Activated naive CD8-positive, alpha-beta T cell treated with anti-CD3 and anti-CD28 coated beads for 36 hours (primary cell): ENCODE measurements at regions not wholly inside any gene's neighbourhood (a gene's known extent, or its start where the extent isn't known, plus 50 kb on each side); places are given as distances from the start of the nearest gene placed in this dataset.

Experiments used
- DNase-seq: peaks from one replicate; pipeline ENCODE4 v3.0.0; 2021
- H3K27ac Mint-ChIP-seq: one replicate; pipeline ENCODE4 v1.8.0; 2022; ENCODE audit warnings: mild to moderate bottlenecking, moderate library complexity, mixed read lengths
- H3K27me3 Mint-ChIP-seq: one replicate; pipeline ENCODE4 v1.8.0; 2022; ENCODE audit warnings: mild to moderate bottlenecking, mixed read lengths
- H3K36me3 Mint-ChIP-seq: one replicate; pipeline ENCODE4 v1.8.0; 2021; ENCODE audit warnings: mild to moderate bottlenecking, mixed read lengths
- H3K4me1 Mint-ChIP-seq: one replicate; pipeline ENCODE4 v1.8.0; 2021; ENCODE audit warnings: mixed read lengths
- H3K4me3 Mint-ChIP-seq: one replicate; pipeline ENCODE4 v1.8.0; 2022; ENCODE audit warnings: mild to moderate bottlenecking, moderate library complexity, mixed read lengths
- H3K9me3 Mint-ChIP-seq: one replicate; pipeline ENCODE4 v1.8.0; 2022; ENCODE audit warnings: mixed read lengths

- Mint-ChIP-seq H3K4me1 (peaks cover 29% of the 10 kb centered on the region), H3K27me3 (peaks cover 32% of the 10 kb centered on the region), H3K4me3 (no peak overlapping the region), H3K27ac (no peak overlapping the region), H3K9me3 (no peaks in the 10 kb centered on the region), H3K36me3 (no peaks in the 10 kb centered on the region)
- DNase-seq = no peak
Observed at GRCh38 chr15:69744391-69745162, 292.0 kb downstream of the RPLP1 start.

GRCh38 chr15:69747193-69747592, 294.6 kb downstream of the RPLP1 start:
- peaks cover 48% of the 10 kb centered on the region for H3K4me1 Mint-ChIP-seq
- H3K4me3 Mint-ChIP-seq = no peak overlapping the region
- H3K27me3 Mint-ChIP-seq = peaks cover 32% of the 10 kb centered on the region
- peaks cover 7% of the 10 kb centered on the region for H3K9me3 Mint-ChIP-seq
- no peak for DNase-seq
- H3K27ac Mint-ChIP-seq = no peak overlapping the region
- peaks cover 6% of the 10 kb centered on the region for H3K36me3 Mint-ChIP-seq

- DNase-seq = no peak
- peaks cover 46% of the 10 kb centered on the region for H3K4me1 Mint-ChIP-seq
- no peak overlapping the region for H3K27ac Mint-ChIP-seq
- H3K27me3 Mint-ChIP-seq = peaks cover 37% of the 10 kb centered on the region
- H3K4me3 Mint-ChIP-seq = no peak overlapping the region
- peaks cover 12% of the 10 kb centered on the region for H3K36me3 Mint-ChIP-seq
- H3K9me3 Mint-ChIP-seq = peaks cover 13% of the 10 kb centered on the region
Observed at GRCh38 chr15:69748131-69748530, 295.5 kb downstream of the RPLP1 start.

- Mint-ChIP-seq H3K9me3 (peaks cover 17% of the 10 kb centered on the region), H3K4me1 (peaks cover 43% of the 10 kb centered on the region), H3K4me3 (no peak overlapping the region), H3K27ac (no peak overlapping the region), H3K36me3 (peaks cover 17% of the 10 kb centered on the region), H3K27me3 (peaks cover 31% of the 10 kb centered on the region)
- no peak for DNase-seq
Observed at GRCh38 chr15:69748576-69749185, 296.1 kb downstream of the RPLP1 start.

GRCh38 chr15:69749274-69749673, 296.7 kb downstream of the RPLP1 start:
- no peak for DNase-seq
- Mint-ChIP-seq H3K4me1 (peaks cover 42% of the 10 kb centered on the region), H3K27me3 (peaks cover 25% of the 10 kb centered on the region), H3K27ac (no peak overlapping the region), H3K9me3 (peaks cover 19% of the 10 kb centered on the region), H3K4me3 (no peak overlapping the region), H3K36me3 (peaks cover 22% of the 10 kb centered on the region)

GRCh38 chr15:69749797-69750196, 297.2 kb downstream of the RPLP1 start:
- Mint-ChIP-seq H3K4me3 (no peak overlapping the region), H3K36me3 (peaks cover 27% of the 10 kb centered on the region), H3K4me1 (peaks cover 42% of the 10 kb centered on the region), H3K27me3 (peaks cover 28% of the 10 kb centered on the region), H3K9me3 (peaks cover 24% of the 10 kb centered on the region), H3K27ac (no peak overlapping the region)
- no peak for DNase-seq

- DNase-seq = no peak
- peaks cover 44% of the 10 kb centered on the region for H3K4me1 Mint-ChIP-seq
Observed at GRCh38 chr15:69750253-69750652, 297.6 kb downstream of the RPLP1 start.

GRCh38 chr15:69751147-69751546, 298.5 kb downstream of the RPLP1 start:
- H3K27ac Mint-ChIP-seq = no peak overlapping the region
- H3K9me3 Mint-ChIP-seq = peaks cover 24% of the 10 kb centered on the region
- DNase-seq = no peak
- H3K4me1 Mint-ChIP-seq = peaks cover 50% of the 10 kb centered on the region
- no peak overlapping the region for H3K4me3 Mint-ChIP-seq
- H3K27me3 Mint-ChIP-seq = peaks cover 22% of the 10 kb centered on the region
- H3K36me3 Mint-ChIP-seq = peaks cover 32% of the 10 kb centered on the region

More at GRCh38 chr15:69750253-69750652, 297.6 kb downstream of the RPLP1 start:
- H3K9me3 Mint-ChIP-seq = peaks cover 24% of the 10 kb centered on the region
- peaks cover 28% of the 10 kb centered on the region for H3K27me3 Mint-ChIP-seq
- H3K27ac Mint-ChIP-seq = no peak overlapping the region
- H3K4me3 Mint-ChIP-seq = no peak overlapping the region
- peaks cover 30% of the 10 kb centered on the region for H3K36me3 Mint-ChIP-seq

- H3K4me1 Mint-ChIP-seq = peaks cover 54% of the 10 kb centered on the region
- H3K27ac Mint-ChIP-seq = no peak overlapping the region
- H3K9me3 Mint-ChIP-seq = peaks cover 24% of the 10 kb centered on the region
- no peak overlapping the region for H3K4me3 Mint-ChIP-seq
- DNase-seq = no peak
- peaks cover 22% of the 10 kb centered on the region for H3K27me3 Mint-ChIP-seq
- H3K36me3 Mint-ChIP-seq = peaks cover 32% of the 10 kb centered on the region
Observed at GRCh38 chr15:69751566-69751965, 298.9 kb downstream of the RPLP1 start.

- Mint-ChIP-seq H3K4me1 (peaks cover 69% of the 10 kb centered on the region), H3K27me3 (peaks cover 10% of the 10 kb centered on the region)
Observed at GRCh38 chr15:69753867-69754266, 301.2 kb downstream of the RPLP1 start.

GRCh38 chr15:69754313-69754712, 301.7 kb downstream of the RPLP1 start:
- peaks cover 28% of the 10 kb centered on the region for H3K9me3 Mint-ChIP-seq
- H3K27ac Mint-ChIP-seq = peak overlapping the region; percentile 75
- H3K4me1 Mint-ChIP-seq = peaks cover 74% of the 10 kb centered on the region
- DNase-seq = no peak
- H3K27me3 Mint-ChIP-seq = peaks cover 13% of the 10 kb centered on the region
- H3K4me3 Mint-ChIP-seq = peak overlapping the region; percentile 55
- H3K36me3 Mint-ChIP-seq = peaks cover 39% of the 10 kb centered on the region

More at GRCh38 chr15:69753867-69754266, 301.2 kb downstream of the RPLP1 start:
- Mint-ChIP-seq H3K27ac (no peak overlapping the region), H3K9me3 (peaks cover 24% of the 10 kb centered on the region), H3K4me3 (no peak overlapping the region), H3K36me3 (peaks cover 36% of the 10 kb centered on the region)
- DNase-seq = no peak

- Mint-ChIP-seq H3K4me1 (peaks cover 78% of the 10 kb centered on the region), H3K27ac (peak overlapping the region; percentile 89), H3K4me3 (peak overlapping the region; percentile 55), H3K27me3 (peaks cover 13% of the 10 kb centered on the region), H3K9me3 (peaks cover 28% of the 10 kb centered on the region), H3K36me3 (peaks cover 40% of the 10 kb centered on the region)
- DNase-seq = peak; percentile 85
Observed at GRCh38 chr15:69755551-69756310, 303.1 kb downstream of the RPLP1 start.

- H3K9me3 Mint-ChIP-seq = peaks cover 32% of the 10 kb centered on the region
- no peak for DNase-seq
- peaks cover 44% of the 10 kb centered on the region for H3K36me3 Mint-ChIP-seq
- peaks cover 13% of the 10 kb centered on the region for H3K27me3 Mint-ChIP-seq
- no peak overlapping the region for H3K4me3 Mint-ChIP-seq
- H3K4me1 Mint-ChIP-seq = peaks cover 78% of the 10 kb centered on the region
- peak overlapping the region; percentile 89 for H3K27ac Mint-ChIP-seq
Observed at GRCh38 chr15:69756440-69756839, 303.8 kb downstream of the RPLP1 start.

GRCh38 chr15:69757186-69757585, 304.6 kb downstream of the RPLP1 start:
- Mint-ChIP-seq H3K4me3 (peak overlapping the region; percentile 30), H3K9me3 (peaks cover 34% of the 10 kb centered on the region), H3K27ac (peak overlapping the region; percentile 89), H3K4me1 (peaks cover 82% of the 10 kb centered on the region), H3K36me3 (peaks cover 43% of the 10 kb centered on the region), H3K27me3 (peaks cover 13% of the 10 kb centered on the region)
- peak; percentile 73 for DNase-seq

- Mint-ChIP-seq H3K27ac (peak overlapping the region; percentile 89), H3K4me1 (peaks cover 85% of the 10 kb centered on the region), H3K9me3 (peaks cover 27% of the 10 kb centered on the region), H3K4me3 (peak overlapping the region; percentile 47), H3K36me3 (peaks cover 35% of the 10 kb centered on the region), H3K27me3 (peaks cover 7% of the 10 kb centered on the region)
- DNase-seq = no peak
Observed at GRCh38 chr15:69758291-69758771, 305.7 kb downstream of the RPLP1 start.
